Lung (tissue), 11 donors: ENCODE measurements at regions not wholly inside any gene's neighbourhood (a gene's known extent, or its start where the extent isn't known, plus 50 kb on each side); places are given as distances from the start of the nearest gene placed in this dataset.

Source experiments
- ATAC-seq: fragments of 200-7000 bp; cut with Tn5 transposase; one replicate; pipeline ENCODE4 v1.9.1; 2020; ENCODE audit warnings: moderate number of reproducible peaks; ENCODE audit not compliant: insufficient read depth, low FRiP score
- DNase-seq, 3 donors: peaks; one replicate each; pipeline ENCODE4 v3.0.0-alpha.2; 2013 to 2017
- H3K27ac ChIP-seq, 2 donors: one replicate each; pipeline ENCODE4 v1.5.1; 2013; ENCODE audit warnings: mild to moderate bottlenecking in 2 of 2, moderate library complexity in 2 of 2, control low read depth in 1 of 2, inconsistent platforms in 1 of 2, low read depth in 1 of 2, low read length in 1 of 2
- H3K27me3 ChIP-seq, 3 donors: one replicate each; pipeline ENCODE4 v1.5.1; 2013; ENCODE audit warnings: low read length in 2 of 3; ENCODE audit not compliant: control insufficient read depth in 3 of 3, insufficient read depth in 3 of 3
- H3K36me3 ChIP-seq, 4 donors: one replicate each; pipeline ENCODE4 v1.5.1; 2013; ENCODE audit warnings: low read length in 4 of 4, mild to moderate bottlenecking in 1 of 4, moderate library complexity in 1 of 4; ENCODE audit not compliant: control insufficient read depth in 4 of 4, insufficient read depth in 4 of 4
- H3K4me1 ChIP-seq, 5 donors: one replicate each; pipeline ENCODE4 v1.5.1; 2013; ENCODE audit warnings: low read length in 5 of 5, mild to moderate bottlenecking in 2 of 5, moderate library complexity in 1 of 5; ENCODE audit not compliant: control insufficient read depth in 5 of 5, insufficient read depth in 5 of 5
- H3K4me3 ChIP-seq: one replicate; pipeline ENCODE4 v1.5.1; 2013; ENCODE audit warnings: mild to moderate bottlenecking, control low read depth, moderate library complexity
- H3K9ac ChIP-seq, 2 donors: one replicate each; pipeline ENCODE4 v1.5.1; 2013; ENCODE audit warnings: low read length in 2 of 2, control low read depth in 1 of 2; ENCODE audit not compliant: insufficient read depth in 1 of 2
- H3K9me3 ChIP-seq, 4 donors: one replicate each; pipeline ENCODE4 v1.5.1; 2013; ENCODE audit warnings: low read length in 3 of 4, mild to moderate bottlenecking in 1 of 4, moderate library complexity in 1 of 4; ENCODE audit not compliant: control insufficient read depth in 4 of 4, insufficient read depth in 3 of 4
- CTCF ChIP-seq: IDR thresholded peaks from 2 replicates; pipeline ENCODE4 v1.5.1; 2012; ENCODE audit warnings: mild to moderate bottlenecking; ENCODE audit errors: control extremely low read depth, extremely low read depth
- WGBS, 2 donors: extraction: QIAGEN DNeasy Blood & Tissue Kit; methylation state at CpG; one replicate each; pipeline ENCODE4 v1.1.7; 2013; 5-methylcytosine and 5-hydroxymethylcytosine counted together
- donor health status: control.
- donor health status: control.
- donor health status: Bipolar disorder and iron deficiency.
- donor health status: healthy.
- donor health status: DM: yes; HTN: yes; CAD: no.

- no peak for TF ChIP-seq CTCF
- Histone ChIP-seq H3K27me3 (no peaks in the 10 kb centered on the region), H3K27ac (no peak overlapping the region), H3K9ac (no peak overlapping the region), H3K9me3 (no peaks in the 10 kb centered on the region), H3K36me3 (no peaks in the 10 kb centered on the region), H3K4me1 (no peaks in the 10 kb centered on the region), H3K4me3 (no peak overlapping the region)
- no peak for DNase-seq
- WGBS, 2 donors: 25 to 50% methylated on average over 1 of the region's 1 CpG
- no peak for ATAC-seq
Measured at GRCh38 chr7:121537031-121537430, 140.9 kb upstream of the FAM3C start.

- TF ChIP-seq CTCF: no peak
- no peaks in the 10 kb centered on the region for H3K9me3 ChIP-seq
- H3K27ac ChIP-seq: no peak overlapping the region
- H3K36me3 ChIP-seq: no peaks in the 10 kb centered on the region
- DNase-seq (no peak), ATAC-seq (no peak)
- H3K27me3 ChIP-seq: no peaks in the 10 kb centered on the region
- no peak overlapping the region for H3K4me3 ChIP-seq
- no peaks in the 10 kb centered on the region for H3K4me1 ChIP-seq
- H3K9ac ChIP-seq: no peak overlapping the region
- 87% methylated on average over 10 of the region's 10 CpGs for WGBS, 2 donors
Measured at GRCh38 chr7:121531175-121532070, 135.3 kb upstream of the FAM3C start.

GRCh38 chr7:121530227-121531174 is 134.4 kb upstream of the FAM3C start:
- no peak for TF ChIP-seq CTCF
- Histone ChIP-seq H3K4me1 (no peaks in the 10 kb centered on the region), H3K36me3 (no peaks in the 10 kb centered on the region), H3K9ac (no peak overlapping the region), H3K4me3 (no peak overlapping the region), H3K27ac (no peak overlapping the region), H3K9me3 (no peaks in the 10 kb centered on the region), H3K27me3 (no peaks in the 10 kb centered on the region)
- ATAC-seq (peak; percentile 41), DNase-seq (no peak)
- WGBS, 2 donors: 55 to 76% methylated on average over 4 of the region's 4 CpGs
